CD4-positive, alpha-beta T cell (primary cell): ENCODE measurements at regions not wholly inside any gene's neighbourhood (a gene's known extent, or its start where the extent isn't known, plus 50 kb on each side); places are given as distances from the start of the nearest gene placed in this dataset.

Source experiments
- ATAC-seq: fragments of 200-7000 bp; cut with Tn5 transposase; one replicate; pipeline ENCODE4 v1.10.0; 2022; ENCODE audit warnings: mild to moderate bottlenecking; ENCODE audit not compliant: poor library complexity
- CTCF ChIA-PET: fragments of 350-600 bp; sonication (Branson Sonifier 250); formaldehyde crosslinking; loops from one replicate; lab custom pipeline; 2021; ENCODE audit warnings: antibody characterized with exemption, inconsistent platforms; lab: Charles Lee
- POLR2A ChIA-PET: fragments of 350-600 bp; sonication (Branson Sonifier 250); formaldehyde crosslinking; loops from one replicate; lab custom pipeline; 2021; ENCODE audit warnings: antibody characterized with exemption, inconsistent platforms; lab: Charles Lee
- DNase-seq, 14 experiments: peaks; one replicate each; pipeline ENCODE4 v3.0.0-alpha.2; 2013 to 2020; ENCODE audit warnings: mixed read lengths in 2 of 14
- H3K27ac ChIP-seq, 2 donors: one replicate each; pipeline versions ENCODE4 v1.5.1 to v1.7.0; 2013; ENCODE audit warnings: low read length in 2 of 2, low read depth in 1 of 2, mild to moderate bottlenecking in 1 of 2
- H3K27me3 ChIP-seq, 2 experiments: 1 replicate in 1 of 2; 2 replicates in 1 of 2; pipeline versions ENCODE4 v1.6.1 to v1.7.0; 2013; ENCODE audit warnings: low read length in 2 of 2, control low read depth in 1 of 2, mild to moderate bottlenecking in 1 of 2, moderate library complexity in 1 of 2; ENCODE audit not compliant: insufficient read depth in 2 of 2, control insufficient read depth in 1 of 2
- H3K36me3 ChIP-seq: one replicate; pipeline ENCODE4 v1.6.1; 2013; ENCODE audit warnings: low read length, control low read depth; ENCODE audit not compliant: insufficient read depth
- H3K4me1 ChIP-seq: one replicate; pipeline ENCODE4 v1.6.1; 2013; ENCODE audit warnings: low read length, control low read depth; ENCODE audit not compliant: insufficient read depth
- H3K4me3 ChIP-seq: one replicate; pipeline ENCODE4 v1.5.1; 2013; ENCODE audit warnings: mild to moderate bottlenecking, low read length, moderate library complexity
- H3K9me3 ChIP-seq, 2 experiments: 1 replicate in 1 of 2; 2 replicates in 1 of 2; pipeline versions ENCODE4 v1.6.1 to v1.7.0; 2013; ENCODE audit warnings: low read length in 2 of 2, mild to moderate bottlenecking in 2 of 2, control low read depth in 1 of 2, moderate library complexity in 1 of 2; ENCODE audit not compliant: control insufficient read depth in 1 of 2, insufficient read depth in 1 of 2
- H3K27ac Mint-ChIP-seq: one replicate; pipeline ENCODE4 v1.8.0; 2020; ENCODE audit warnings: mixed read lengths
- H3K27me3 Mint-ChIP-seq: one replicate; pipeline ENCODE4 v1.8.0; 2021; ENCODE audit warnings: mixed read lengths
- H3K36me3 Mint-ChIP-seq: one replicate; pipeline ENCODE4 v1.8.0; 2021; ENCODE audit warnings: low read depth, mixed read lengths
- H3K4me1 Mint-ChIP-seq: one replicate; pipeline ENCODE4 v1.8.0; 2021; ENCODE audit warnings: low read depth, mixed read lengths
- H3K4me3 Mint-ChIP-seq: one replicate; pipeline ENCODE4 v1.8.0; 2020; ENCODE audit warnings: mild to moderate bottlenecking, mixed read lengths
- H3K9me3 Mint-ChIP-seq: one replicate; pipeline ENCODE4 v1.8.0; 2020; ENCODE audit warnings: mixed read lengths
- CTCF ChIP-seq: fragments of 200-600 bp; IDR thresholded peaks from one replicate; pipeline ENCODE4 v1.8.0; 2022; ENCODE audit warnings: antibody characterized with exemption, mild to moderate bottlenecking
- intact Hi-C, 2 experiments: fragments of 100-400 bp; cut with DNase I in 1 of 2; cut with micrococcal nuclease in 1 of 2; formaldehyde crosslinking; loops; one replicate each; pipeline versions ENCODE4 v1.15.1 to v1.9.0; 2023 to 2025; cut with DNase I, micrococcal nuclease

GRCh38 chr5:164420161-164420560 lies 914.7 kb downstream of the MAT2B start:
- H3K27ac Mint-ChIP-seq = no peak overlapping the region
- DNase-seq = no peak
- H3K36me3 Mint-ChIP-seq = no peaks in the 10 kb centered on the region
- H3K27me3 Mint-ChIP-seq = no peaks in the 10 kb centered on the region
- no peak for ATAC-seq
- Histone ChIP-seq H3K27ac (no peak overlapping the region), H3K4me3 (no peak overlapping the region), H3K4me1 (no peaks in the 10 kb centered on the region), H3K9me3 (peaks cover 7 to 8% of the 10 kb centered on the region in 2 experiments), H3K36me3 (no peaks in the 10 kb centered on the region), H3K27me3 (no peaks in the 10 kb centered on the region)
- intact Hi-C loops = no loop called here
- ChIA-PET POLR2A (no interaction called here), CTCF (no interaction called here)
- H3K9me3 Mint-ChIP-seq = peaks cover 22% of the 10 kb centered on the region
- H3K4me1 Mint-ChIP-seq = no peaks in the 10 kb centered on the region
- H3K4me3 Mint-ChIP-seq = no peak overlapping the region
- TF ChIP-seq CTCF = no peak

- H3K36me3 ChIP-seq = no peaks in the 10 kb centered on the region
- no peak overlapping the region for H3K27ac ChIP-seq
- no peak for DNase-seq
- intact Hi-C loops = no loop called here
- POLR2A ChIA-PET = no interaction called here
- peaks cover 15% of the 10 kb centered on the region for H3K9me3 Mint-ChIP-seq
- H3K27ac Mint-ChIP-seq = no peak overlapping the region
- H3K27me3 ChIP-seq = no peaks in the 10 kb centered on the region
- H3K4me1 ChIP-seq = no peaks in the 10 kb centered on the region
- no peaks in the 10 kb centered on the region for H3K4me1 Mint-ChIP-seq
- H3K36me3 Mint-ChIP-seq = no peaks in the 10 kb centered on the region
- CTCF ChIA-PET = no interaction called here
- no peaks in the 10 kb centered on the region for H3K27me3 Mint-ChIP-seq
- no peak for TF ChIP-seq CTCF
- ATAC-seq = no peak
- no peak overlapping the region for H3K4me3 Mint-ChIP-seq
- no peak overlapping the region for H3K4me3 ChIP-seq
- H3K9me3 ChIP-seq = peaks cover 8 to 12% of the 10 kb centered on the region in 2 experiments
Measured at GRCh38 chr5:164422400-164422799, 917.0 kb downstream of the MAT2B start.

GRCh38 chr5:164431634-164432304 lies 926.4 kb downstream of the MAT2B start:
- no peak overlapping the region for H3K27ac Mint-ChIP-seq
- H3K4me3 Mint-ChIP-seq = no peak overlapping the region
- Histone ChIP-seq H3K4me1 (no peaks in the 10 kb centered on the region), H3K4me3 (no peak overlapping the region), H3K27ac (no peak overlapping the region), H3K9me3 (no peaks in the 10 kb centered on the region), H3K27me3 (no peaks in the 10 kb centered on the region), H3K36me3 (no peaks in the 10 kb centered on the region)
- H3K36me3 Mint-ChIP-seq = no peaks in the 10 kb centered on the region
- H3K9me3 Mint-ChIP-seq = peaks cover 7% of the 10 kb centered on the region
- no peak for DNase-seq
- no peak for ATAC-seq
- H3K4me1 Mint-ChIP-seq = no peaks in the 10 kb centered on the region
- POLR2A ChIA-PET = no interaction called here
- H3K27me3 Mint-ChIP-seq = no peaks in the 10 kb centered on the region
- intact Hi-C loops = no loop called here
- CTCF ChIA-PET = no interaction called here
- TF ChIP-seq CTCF = no peak
